HepG2 (cell line): ENCODE measurements at regions not wholly inside any gene's neighbourhood (a gene's known extent, or its start where the extent isn't known, plus 50 kb on each side); places are given as distances from the start of the nearest gene placed in this dataset.

ENCODE experiments used
- ATAC-seq: fragments of 200-7000 bp; cut with Tn5 transposase; 3 replicates; pipeline ENCODE4 v1.9.1; 2020; ENCODE audit warnings: mild to moderate bottlenecking, moderate library complexity
- BruUV-seq: library from RNA; stranded (reverse); fragments of 400-500 nt; replicated peaks from 2 replicates; lab custom pipeline; 2021; lab: Mats Ljungman, UMichigan
- CTCF ChIA-PET: fragments of 300-600 bp; formaldehyde crosslinking; extraction: SDS; loops from one replicate; lab custom pipeline; 2021; ENCODE audit warnings: low total read pairs, inconsistent platforms, low intra/inter-chr PET ratio; lab: Yijun Ruan, JAX
- POLR2A ChIA-PET: fragments of 350-600 bp; sonication (Branson Sonifier 250); formaldehyde crosslinking; loops from one replicate; lab custom pipeline; 2020; ENCODE audit warnings: antibody characterized with exemption, inconsistent platforms; lab: Yijun Ruan, JAX
- DNase-seq: peaks from one replicate; pipeline ENCODE4 v3.0.0-alpha.2; 2015; ENCODE audit warnings: low spot score
- FAIRE-seq: peaks from 3 replicates; lab custom pipeline; 2011; peaks lifted over from hg19 to GRCh38; lab: Jason Lieb, UNC
- H2AFZ ChIP-seq: one replicate; pipeline ENCODE4 v1.6.1; 2011; ENCODE audit warnings: low read length, inconsistent platforms
- H3K27ac ChIP-seq: fragments of 300-600 bp; 3 replicates; pipeline ENCODE4 v1.8.0; 2011; ENCODE audit warnings: mixed run types, mild to moderate bottlenecking, mixed read lengths, low read length, inconsistent platforms; ENCODE audit not compliant: insufficient read depth; ENCODE audit errors: extremely low read length
- H3K27me3 ChIP-seq, 2 experiments: fragments of 200-600 bp in 1 of 2; 2 replicates in 1 of 2; 3 replicates in 1 of 2; pipeline versions ENCODE4 v1.6.0 to v1.8.0; 2011; ENCODE audit warnings: low read length in 2 of 2, mild to moderate bottlenecking in 2 of 2, moderate library complexity in 2 of 2, inconsistent platforms in 1 of 2; ENCODE audit not compliant: insufficient read depth in 2 of 2, control insufficient read depth in 1 of 2
- H3K36me3 ChIP-seq, 2 experiments: fragments of 200-600 bp in 1 of 2; replicated peaks in 1 of 2; 2 replicates in 1 of 2; 3 replicates in 1 of 2; pipeline versions ENCODE4 v1.5.1 to v1.8.0; 2011; ENCODE audit warnings: low read length in 2 of 2, inconsistent platforms in 1 of 2; ENCODE audit not compliant: insufficient read depth in 2 of 2, control insufficient read depth in 1 of 2
- H3K4me1 ChIP-seq: 2 replicates; pipeline ENCODE4 v1.5.1; 2012; ENCODE audit warnings: low read length, inconsistent platforms; ENCODE audit not compliant: insufficient read depth
- H3K4me2 ChIP-seq: 2 replicates; pipeline ENCODE4 v1.6.0; 2011; ENCODE audit warnings: low read depth, low read length, inconsistent platforms
- H3K4me3 ChIP-seq, 3 experiments: fragments of 200-600 bp in 1 of 3; sonication (generic), shearing (Covaris generic) in 1 of 3; replicated peaks in 1 of 3; 2 replicates each; pipeline ENCODE4 v1.5.1; 2011 to 2016; ENCODE audit warnings: low read length in 3 of 3, inconsistent platforms in 2 of 3, low read depth in 2 of 3, mild to moderate bottlenecking in 2 of 3, control low read depth in 1 of 3, mixed read lengths in 1 of 3; ENCODE audit not compliant: insufficient read depth in 1 of 3
- H3K79me2 ChIP-seq: one replicate; pipeline ENCODE4 v1.6.1; 2011; ENCODE audit warnings: low read length, inconsistent platforms; ENCODE audit not compliant: insufficient read depth
- H3K9ac ChIP-seq: 2 replicates; pipeline ENCODE4 v1.6.0; 2011; ENCODE audit warnings: mild to moderate bottlenecking, low read depth, low read length, inconsistent platforms; ENCODE audit not compliant: insufficient read depth
- H3K9me3 ChIP-seq: 2 replicates; pipeline ENCODE4 v1.5.1; 2012; ENCODE audit warnings: mild to moderate bottlenecking, low read length
- H4K20me1 ChIP-seq: 2 replicates; pipeline ENCODE4 v1.6.0; 2011; ENCODE audit warnings: inconsistent platforms, mild to moderate bottlenecking, low read length, moderate library complexity; ENCODE audit not compliant: insufficient read depth
- CTCF ChIP-seq: sonication (generic); formaldehyde crosslinking; IDR thresholded peaks from 2 replicates; pipeline ENCODE4 v1.5.0; 2020; ENCODE audit warnings: mild to moderate bottlenecking, missing genetic modification reagents, moderate library complexity
- KLF6 ChIP-seq: IDR thresholded peaks from 2 replicates; pipeline ENCODE4 v1.8.0; 2016; ENCODE audit warnings: missing biosample characterization, missing genetic modification reagents
- TBX3 ChIP-seq: fragments of 450-650 bp; IDR thresholded peaks from 2 replicates; pipeline ENCODE4 v1.6.1; 2017; ENCODE audit warnings: antibody characterized with exemption, mild to moderate bottlenecking, inconsistent platforms, borderline replicate concordance
- ZNF124 ChIP-seq: sonication (generic); formaldehyde crosslinking; IDR thresholded peaks from 2 replicates; pipeline ENCODE4 v1.4.0; 2020; ENCODE audit warnings: missing genetic modification reagents
- ZNF235 ChIP-seq: sonication (generic); formaldehyde crosslinking; IDR thresholded peaks from 2 replicates; pipeline ENCODE4 v1.8.1; 2023; ENCODE audit warnings: mild to moderate bottlenecking, missing genetic modification reagents, borderline replicate concordance
- ZNF451 ChIP-seq: sonication (generic); formaldehyde crosslinking; IDR thresholded peaks from 2 replicates; pipeline ENCODE4 v1.5.0; 2020; ENCODE audit warnings: mild to moderate bottlenecking, missing genetic modification reagents
- ZNF576 ChIP-seq: sonication (generic); formaldehyde crosslinking; IDR thresholded peaks from 2 replicates; pipeline ENCODE4 v1.4.0; 2020; ENCODE audit warnings: mild to moderate bottlenecking, missing genetic modification reagents
- WGBS: methylation state at CpG from one replicate; pipeline ENCODE4 v1.1.6; 2017; ENCODE audit warnings: low lambda C conversion rate; 5-methylcytosine and 5-hydroxymethylcytosine counted together
- in situ Hi-C: cut with HindIII; loops from 2 replicates; pipeline ENCODE4 v1.10.0; 2017; ENCODE audit warnings: low pct_unique_long_range_greater_than_20kb; ENCODE audit not compliant: extremely low pct_ligation_motif_present
- intact Hi-C: fragments of 100-400 bp; cut with micrococcal nuclease; formaldehyde crosslinking; loops from one replicate; pipeline ENCODE4 v1.10.0; 2022; ENCODE audit not compliant: unreplicated experiment

- Histone ChIP-seq H3K9me3 (no peaks in the 10 kb centered on the region), H2AFZ (no peak overlapping the region), H3K9ac (no peak overlapping the region), H3K4me1 (peaks cover 10% of the 10 kb centered on the region), H3K27me3 (peaks cover 2 to 35% of the 10 kb centered on the region in 2 experiments; a peak in 4 of 5 replicates), H3K4me3 (no peak overlapping the region), H3K79me2 (no peaks in the 10 kb centered on the region), H4K20me1 (no peaks in the 10 kb centered on the region), H3K36me3 (no peaks in the 10 kb centered on the region), H3K27ac (no peak overlapping the region), H3K4me2 (no peak overlapping the region)
- intact Hi-C loops: no loop called here
- in situ Hi-C loops: no loop called here
- TF ChIP-seq ZNF235 (CRISPR knock-in tag): no peak
- TF ChIP-seq CTCF: no peak
- TF ChIP-seq ZNF451 (CRISPR knock-in tag): no peak
- no peak for TF ChIP-seq KLF6 (CRISPR knock-in tag)
- no peak for TF ChIP-seq ZNF124 (CRISPR knock-in tag)
- TF ChIP-seq TBX3: no peak
- TF ChIP-seq ZNF576 (CRISPR knock-in tag): no peak
- ChIA-PET POLR2A (no interaction called here), CTCF (no interaction called here)
- no TSS peak for BruUV-seq
- no peak for DNase-seq
- 45% methylated on average over 18 of the region's 19 CpGs for WGBS
- ATAC-seq: no peak
- no peak for FAIRE-seq
These were observed 76.0 kb upstream of the FAM20C start for GRCh38 chr7:116188-116981.
